ENCODE measurements at regions not wholly inside any gene's neighbourhood (a gene's known extent, or its start where the extent isn't known, plus 50 kb on each side); places are given as distances from the start of the nearest gene placed in this dataset.
"Not testable (repeated sequence)": the region's sequence is repeated elsewhere in the genome, so short reads cannot be mapped to it uniquely, and the experiment has no call there.

- not testable (repeated sequence) for TF ChIP-seq CTCF, POLR2A (IDR thresholded peaks at IDR 0.05)
Observed at GRCh38 chr13:87561580-87561979, 109.6 kb upstream of the SLITRK5 start.

All from ovary (tissue), 3 donors.